H1 (cell line): ENCODE measurements at regions not wholly inside any gene's neighbourhood (a gene's known extent, or its start where the extent isn't known, plus 50 kb on each side); places are given as distances from the start of the nearest gene placed in this dataset.

ENCODE experiments used
- SIX5 ChIP-seq: IDR thresholded peaks from 2 replicates; pipeline ENCODE4 v1.6.1; 2011; ENCODE audit warnings: mild to moderate bottlenecking, low read depth, low read length
- TAF1 ChIP-seq: IDR thresholded peaks from 2 replicates; pipeline ENCODE4 v1.6.1; 2011; ENCODE audit warnings: mild to moderate bottlenecking, low read depth, low read length
- TF ChIP-seq, protein P1 (sequence below), 3 experiments: IDR thresholded peaks; 1 replicate in 2 of 3; 2 replicates in 1 of 3; pipeline versions ENCODE4 v1.5.1 to v1.6.1; 2011; ENCODE audit warnings: low read length in 3 of 3, mild to moderate bottlenecking in 3 of 3, inconsistent platforms in 2 of 3, low read depth in 1 of 3, moderate library complexity in 1 of 3; ENCODE audit not compliant: insufficient read depth in 1 of 3; ENCODE audit errors: control extremely low read depth in 1 of 3

- TF ChIP-seq TAF1 (no peak), SIX5 (no peak)
- TF ChIP-seq, protein P1, sequence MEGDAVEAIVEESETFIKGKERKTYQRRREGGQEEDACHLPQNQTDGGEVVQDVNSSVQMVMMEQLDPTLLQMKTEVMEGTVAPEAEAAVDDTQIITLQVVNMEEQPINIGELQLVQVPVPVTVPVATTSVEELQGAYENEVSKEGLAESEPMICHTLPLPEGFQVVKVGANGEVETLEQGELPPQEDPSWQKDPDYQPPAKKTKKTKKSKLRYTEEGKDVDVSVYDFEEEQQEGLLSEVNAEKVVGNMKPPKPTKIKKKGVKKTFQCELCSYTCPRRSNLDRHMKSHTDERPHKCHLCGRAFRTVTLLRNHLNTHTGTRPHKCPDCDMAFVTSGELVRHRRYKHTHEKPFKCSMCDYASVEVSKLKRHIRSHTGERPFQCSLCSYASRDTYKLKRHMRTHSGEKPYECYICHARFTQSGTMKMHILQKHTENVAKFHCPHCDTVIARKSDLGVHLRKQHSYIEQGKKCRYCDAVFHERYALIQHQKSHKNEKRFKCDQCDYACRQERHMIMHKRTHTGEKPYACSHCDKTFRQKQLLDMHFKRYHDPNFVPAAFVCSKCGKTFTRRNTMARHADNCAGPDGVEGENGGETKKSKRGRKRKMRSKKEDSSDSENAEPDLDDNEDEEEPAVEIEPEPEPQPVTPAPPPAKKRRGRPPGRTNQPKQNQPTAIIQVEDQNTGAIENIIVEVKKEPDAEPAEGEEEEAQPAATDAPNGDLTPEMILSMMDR (IDR thresholded peaks at IDR 0.05; ENCODE audit: control extremely low read depth in 1 of 3, insufficient read depth in 1 of 3, low read depth in 1 of 3, low read length in 3 of 3): no peak
These were observed 432.6 kb upstream of the SYT1 start for GRCh38 chr12:78431931-78432330.
